ENCODE measurements at regions not wholly inside any gene's neighbourhood (a gene's known extent, or its start where the extent isn't known, plus 50 kb on each side); places are given as distances from the start of the nearest gene placed in this dataset.
A peak's percentile ranks its signal among the peaks of the same experiment; 100 is the strongest.
"Not testable (repeated sequence)": the region's sequence is repeated elsewhere in the genome, so short reads cannot be mapped to it uniquely, and the experiment has no call there.

DNA sequence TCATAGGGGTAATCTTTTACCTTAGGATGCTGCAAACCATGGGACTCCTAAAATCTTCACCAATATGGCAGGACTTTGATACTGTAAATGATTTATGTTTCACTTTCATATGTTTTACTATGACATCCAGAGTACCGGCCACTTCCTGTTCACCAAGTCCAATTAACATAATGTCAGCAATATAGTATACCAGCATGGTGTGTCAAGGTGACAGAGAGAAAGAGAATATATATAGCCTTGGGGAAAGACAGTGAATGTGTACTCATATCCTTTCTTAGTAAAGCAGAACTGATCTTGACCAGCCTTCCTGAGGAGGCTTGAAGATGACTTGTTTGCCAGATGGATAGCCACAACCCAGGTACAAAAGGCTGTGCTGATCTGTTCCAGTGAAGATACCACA, 127.9 kb downstream of the NRN1 start:
- in situ Hi-C loops (cut with HindIII; ENCODE audit: low pct_unique_long_range_greater_than_20kb, low sequenced_read_pairs) = no loop called here
- no peak for DNase-seq (ENCODE audit: low read depth in 1 of 2, low spot score in 1 of 2)
- no peak for TF ChIP-seq JUND (IDR thresholded peaks at IDR 0.05; ENCODE audit: low read depth)

DNA sequence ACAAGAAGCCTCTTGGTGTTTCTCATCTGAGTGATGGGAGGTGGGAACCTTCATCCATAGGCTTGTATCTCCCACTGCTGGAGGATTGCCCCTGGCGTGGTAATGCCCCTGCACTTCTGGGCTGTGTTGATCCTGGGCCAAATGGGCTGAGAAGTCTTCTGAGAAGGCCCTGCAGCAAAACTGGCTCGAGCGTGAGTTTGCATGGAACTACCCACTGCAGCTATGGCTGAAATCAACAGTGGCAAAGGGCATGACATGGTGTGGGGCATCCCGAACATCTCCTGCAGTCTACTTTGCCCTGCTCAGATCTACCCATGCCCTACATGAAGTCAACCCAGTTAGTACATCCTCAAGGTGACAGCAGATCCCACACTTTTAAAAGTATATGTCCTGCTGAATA, 130.6 kb downstream of the NRN1 start:
- in situ Hi-C loops (cut with HindIII; ENCODE audit: low pct_unique_long_range_greater_than_20kb, low sequenced_read_pairs) = no loop called here
- no peak for TF ChIP-seq JUND (IDR thresholded peaks at IDR 0.05; ENCODE audit: low read depth)
- no peak for DNase-seq (ENCODE audit: low read depth in 1 of 2, low spot score in 1 of 2)

- in situ Hi-C loops (cut with HindIII; ENCODE audit: low pct_unique_long_range_greater_than_20kb, low sequenced_read_pairs); DNase-seq (ENCODE audit: low read depth in 1 of 2, low spot score in 1 of 2): not testable (repeated sequence)
Measured at GRCh38 chr6:5873976-5874375, 132.7 kb downstream of the NRN1 start.

DNA sequence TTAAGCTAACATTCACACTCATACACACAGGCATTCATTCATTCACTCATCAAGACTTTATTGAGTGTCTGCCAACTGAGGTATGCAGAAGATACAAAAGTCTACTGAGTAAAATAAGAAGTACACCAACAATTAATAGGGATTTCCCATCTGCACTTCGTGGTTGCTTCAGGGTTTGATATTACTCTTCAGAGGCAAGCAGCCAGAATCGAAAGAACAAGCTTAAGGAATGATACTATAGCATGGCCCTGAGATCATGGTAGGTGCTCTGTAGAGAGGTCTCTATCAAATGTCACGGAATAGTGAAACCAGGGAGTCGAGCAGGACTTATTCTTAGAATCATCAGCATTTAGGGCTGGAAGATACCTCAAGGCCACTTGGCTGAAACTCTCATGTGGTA, 135.4 kb downstream of the NRN1 start:
- in situ Hi-C loops (cut with HindIII; ENCODE audit: low pct_unique_long_range_greater_than_20kb, low sequenced_read_pairs) = no loop called here
- no peak for TF ChIP-seq JUND (IDR thresholded peaks at IDR 0.05; ENCODE audit: low read depth)
- DNase-seq (ENCODE audit: low read depth in 1 of 2, low spot score in 1 of 2) = no peak

DNA sequence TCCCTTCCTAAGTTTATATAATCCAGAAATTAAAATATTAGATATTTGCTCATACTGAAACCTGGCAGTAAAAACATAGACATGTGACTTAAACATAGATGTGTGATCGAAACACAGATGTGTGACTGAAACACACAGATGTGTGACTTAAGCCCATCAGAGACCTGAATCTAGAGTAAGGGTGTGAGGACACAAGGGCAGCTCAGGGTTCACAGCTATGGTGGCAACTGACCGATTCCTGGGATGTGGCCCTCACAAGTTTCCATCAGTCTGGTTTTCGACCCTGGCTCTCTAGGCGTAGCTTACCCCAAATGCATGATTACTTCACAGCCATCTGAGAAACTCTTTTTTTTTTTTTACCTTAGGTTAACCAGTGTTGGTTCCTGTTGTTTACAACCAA, 137.0 kb downstream of the NRN1 start:
- TF ChIP-seq JUND (IDR thresholded peaks at IDR 0.05; ENCODE audit: low read depth) = no peak
- in situ Hi-C loops (cut with HindIII; ENCODE audit: low pct_unique_long_range_greater_than_20kb, low sequenced_read_pairs) = no loop called here
- DNase-seq (ENCODE audit: low read depth in 1 of 2, low spot score in 1 of 2) = no peak

DNA sequence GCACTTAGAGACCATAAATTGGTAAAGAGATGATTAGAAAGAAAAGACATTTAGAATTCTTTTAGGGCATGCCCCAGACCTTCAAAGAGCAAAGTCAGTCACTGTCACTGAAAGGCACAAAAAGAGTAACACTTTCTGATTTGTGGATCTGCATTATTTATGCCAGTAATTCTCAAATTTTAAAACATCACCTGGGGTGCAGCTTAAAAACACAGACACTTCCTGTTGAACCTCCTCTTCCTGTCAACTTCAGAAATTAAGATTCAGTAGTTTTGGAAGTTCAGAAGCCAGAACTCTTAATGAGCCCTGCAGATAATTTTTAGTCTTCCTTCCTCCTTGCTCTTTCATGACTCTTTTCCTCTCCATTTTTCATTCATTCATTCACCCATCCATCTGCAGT, 137.5 kb downstream of the NRN1 start:
- in situ Hi-C loops (cut with HindIII; ENCODE audit: low pct_unique_long_range_greater_than_20kb, low sequenced_read_pairs) = no loop called here
- no peak for DNase-seq (ENCODE audit: low read depth in 1 of 2, low spot score in 1 of 2)
- no peak for TF ChIP-seq JUND (IDR thresholded peaks at IDR 0.05; ENCODE audit: low read depth)

GRCh38 chr6:5866547-5867051, 140.1 kb downstream of the NRN1 start:
- peak in 1 of 2 experiments; percentile 16 for DNase-seq (ENCODE audit: low read depth in 1 of 2, low spot score in 1 of 2)
- in situ Hi-C loops (cut with HindIII; ENCODE audit: low pct_unique_long_range_greater_than_20kb, low sequenced_read_pairs) = no loop called here
- TF ChIP-seq JUND (IDR thresholded peaks at IDR 0.05; ENCODE audit: low read depth) = no peak

DNA sequence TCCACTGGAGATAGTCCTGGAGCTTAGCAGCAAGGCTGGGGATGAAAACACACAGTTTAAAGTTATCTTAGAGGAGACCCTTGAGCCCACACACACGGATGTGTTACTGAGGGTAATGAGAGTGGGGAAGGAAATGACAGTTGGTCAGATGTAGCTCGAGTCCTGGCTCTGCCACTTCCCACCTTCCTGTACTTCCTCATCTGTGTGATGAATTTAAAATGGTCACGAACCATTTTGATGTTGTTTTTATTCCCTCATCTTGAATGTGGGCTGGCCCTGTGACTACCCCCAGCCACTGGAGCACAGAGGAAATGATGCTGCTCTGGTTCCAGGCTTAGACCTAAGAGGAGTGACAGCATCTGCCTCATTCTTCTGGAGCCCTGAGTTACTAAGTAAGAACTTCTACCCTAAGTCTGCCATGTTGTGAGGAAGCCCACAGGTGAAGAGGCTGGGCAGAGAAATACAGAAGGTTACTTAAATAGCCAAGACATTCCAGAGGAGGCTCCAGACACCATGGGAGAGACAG, 141.2 kb downstream of the NRN1 start:
- in situ Hi-C loops (cut with HindIII; ENCODE audit: low pct_unique_long_range_greater_than_20kb, low sequenced_read_pairs) = no loop called here
- TF ChIP-seq JUND (IDR thresholded peaks at IDR 0.05; ENCODE audit: low read depth) = no peak
- DNase-seq (ENCODE audit: low read depth in 1 of 2, low spot score in 1 of 2) = no peak

DNA sequence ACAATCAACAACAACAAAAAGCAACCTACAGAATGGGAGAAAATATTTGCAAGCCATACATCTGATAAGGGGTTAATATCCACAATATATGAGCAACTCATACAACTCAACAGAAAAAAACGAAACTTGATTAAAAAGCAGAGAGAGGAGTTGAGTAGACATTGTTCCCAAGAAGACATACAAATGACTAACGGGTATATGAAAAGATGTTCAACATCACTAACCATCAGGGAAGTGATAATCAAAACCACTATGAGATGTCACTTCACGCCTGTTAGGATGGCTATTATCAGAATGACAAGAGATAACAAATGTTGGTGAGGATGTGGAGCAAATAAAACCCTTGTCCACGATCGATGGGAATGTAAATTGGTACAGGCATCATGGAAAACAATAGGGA, 145.9 kb downstream of the NRN1 start:
- no peak for TF ChIP-seq JUND (IDR thresholded peaks at IDR 0.05; ENCODE audit: low read depth)
- in situ Hi-C loops (cut with HindIII; ENCODE audit: low pct_unique_long_range_greater_than_20kb, low sequenced_read_pairs) = no loop called here
- no peak for DNase-seq (ENCODE audit: low read depth in 1 of 2, low spot score in 1 of 2)

DNA sequence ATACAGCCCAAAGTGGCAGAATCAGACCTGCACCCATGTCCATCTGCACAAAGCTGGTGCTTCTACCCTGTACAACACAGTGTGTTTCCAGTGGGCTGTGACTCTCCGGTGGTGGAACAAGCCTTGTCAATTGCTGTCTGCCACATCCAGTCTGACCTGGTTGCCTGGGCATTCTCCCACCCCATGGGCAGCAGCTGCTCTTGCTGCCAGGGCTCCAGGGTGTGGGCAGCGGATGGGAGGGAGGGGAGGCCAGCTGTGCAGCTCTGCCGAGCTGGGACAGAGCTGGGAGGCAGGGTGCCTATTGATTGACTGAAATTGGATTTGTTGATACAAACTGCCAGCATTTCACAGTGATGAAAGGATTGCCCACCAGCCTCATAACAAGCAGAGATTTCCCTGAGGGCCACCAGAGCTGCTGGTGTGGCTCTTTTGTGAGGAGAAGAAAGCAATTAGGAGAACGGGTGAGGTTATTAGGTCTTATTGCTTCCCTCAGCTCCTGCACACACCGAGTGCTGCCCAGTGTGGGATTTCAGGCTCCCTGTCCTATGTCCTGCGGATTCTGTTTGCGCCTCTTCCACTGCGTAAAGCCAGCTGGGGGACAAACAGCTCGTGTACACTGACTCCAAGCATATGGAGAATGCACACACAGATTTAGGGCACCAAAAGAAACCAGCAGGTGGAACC, 150.8 kb downstream of the NRN1 start:
- DNase-seq (ENCODE audit: low read depth in 1 of 2, low spot score in 1 of 2) = no peak
- in situ Hi-C loops (cut with HindIII; ENCODE audit: low pct_unique_long_range_greater_than_20kb, low sequenced_read_pairs) = no loop called here
- TF ChIP-seq JUND (IDR thresholded peaks at IDR 0.05; ENCODE audit: low read depth) = no peak

GRCh38 chr6:5854899-5855298, 151.8 kb downstream of the NRN1 start:
- in situ Hi-C loops (cut with HindIII; ENCODE audit: low pct_unique_long_range_greater_than_20kb, low sequenced_read_pairs) = no loop called here
- no peak for TF ChIP-seq JUND (IDR thresholded peaks at IDR 0.05; ENCODE audit: low read depth)
- no peak for DNase-seq (ENCODE audit: low read depth in 1 of 2, low spot score in 1 of 2)

GRCh38 chr6:5851261-5851757, 155.4 kb downstream of the NRN1 start:
- DNase-seq (ENCODE audit: low read depth in 1 of 2, low spot score in 1 of 2) = no peak
- in situ Hi-C loops (cut with HindIII; ENCODE audit: low pct_unique_long_range_greater_than_20kb, low sequenced_read_pairs) = no loop called here
- no peak for TF ChIP-seq JUND (IDR thresholded peaks at IDR 0.05; ENCODE audit: low read depth)

DNA sequence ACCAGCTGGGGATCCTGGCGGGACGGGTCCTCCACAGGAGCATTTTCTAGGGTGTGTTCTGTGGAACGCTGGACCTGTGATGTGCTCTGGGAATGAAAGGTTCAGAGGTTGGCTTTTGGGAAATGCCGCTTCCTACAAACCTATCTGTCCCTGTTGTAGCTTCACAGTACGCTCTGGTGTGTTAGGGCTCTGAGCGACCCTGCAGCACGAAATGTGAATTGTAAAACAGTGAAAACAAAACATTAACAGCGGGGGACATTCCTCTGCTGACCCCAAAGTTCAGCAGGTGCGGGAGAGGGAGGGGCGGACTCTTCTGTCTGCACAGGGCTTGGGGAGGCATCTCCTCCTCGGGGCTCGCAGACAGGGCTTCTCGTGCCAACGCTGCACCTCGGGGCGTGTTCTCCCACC, 155.9 kb downstream of the NRN1 start:
- TF ChIP-seq JUND (IDR thresholded peaks at IDR 0.05; ENCODE audit: low read depth) = no peak
- no peak for DNase-seq (ENCODE audit: low read depth in 1 of 2, low spot score in 1 of 2)
- in situ Hi-C loops (cut with HindIII; ENCODE audit: low pct_unique_long_range_greater_than_20kb, low sequenced_read_pairs) = no loop called here

DNA sequence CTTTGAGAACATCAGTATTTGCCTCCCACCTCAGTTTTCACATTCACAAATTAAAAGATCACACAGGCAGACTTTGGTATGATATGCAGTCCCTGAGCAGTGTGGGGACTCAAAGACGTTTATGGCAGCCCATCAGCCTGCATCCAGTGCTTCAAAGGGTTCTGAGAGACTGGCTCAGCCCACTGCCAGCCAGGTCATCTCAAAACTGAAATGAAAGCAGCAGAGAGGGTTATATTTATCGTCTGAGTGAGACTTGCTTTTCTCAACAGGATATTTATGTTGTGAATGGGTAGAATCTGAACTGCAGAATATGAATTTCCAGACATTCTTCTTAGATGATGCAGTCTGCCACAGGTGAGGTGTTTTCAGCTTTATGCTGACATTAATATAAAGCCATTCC, 159.8 kb downstream of the NRN1 start:
- no peak for TF ChIP-seq JUND (IDR thresholded peaks at IDR 0.05; ENCODE audit: low read depth)
- in situ Hi-C loops (cut with HindIII; ENCODE audit: low pct_unique_long_range_greater_than_20kb, low sequenced_read_pairs) = no loop called here
- no peak for DNase-seq (ENCODE audit: low read depth in 1 of 2, low spot score in 1 of 2)

All from T47D (cell line).